ENCODE measurements at regions not wholly inside any gene's neighbourhood (a gene's known extent, or its start where the extent isn't known, plus 50 kb on each side); places are given as distances from the start of the nearest gene placed in this dataset.

GRCh38 chr4:171281359-171281758 is 531.8 kb upstream of the GALNTL6 start:
- Histone ChIP-seq H3K4me1 (ENCODE audit: insufficient read depth, low read length) (no peaks in the 10 kb centered on the region), H3K79me2 (ENCODE audit: insufficient read depth, low read length) (no peaks in the 10 kb centered on the region), H3K9me3 (ENCODE audit: low read depth, low read length) (no peaks in the 10 kb centered on the region), H3K27me3 (ENCODE audit: insufficient read depth, low read length) (no peaks in the 10 kb centered on the region), H3K36me3 (ENCODE audit: insufficient read depth, low read length) (no peaks in the 10 kb centered on the region), H2AFZ (ENCODE audit: low read length) (no peak overlapping the region), H4K20me1 (ENCODE audit: insufficient read depth, low read length) (no peaks in the 10 kb centered on the region), H3K4me2 (ENCODE audit: insufficient read depth, low read length) (no peak overlapping the region), H3K4me3 (ENCODE audit: insufficient read depth, low read length) (no peak overlapping the region), H3K27ac (ENCODE audit: low read depth, low read length) (no peak overlapping the region)
- TF ChIP-seq, protein P1, sequence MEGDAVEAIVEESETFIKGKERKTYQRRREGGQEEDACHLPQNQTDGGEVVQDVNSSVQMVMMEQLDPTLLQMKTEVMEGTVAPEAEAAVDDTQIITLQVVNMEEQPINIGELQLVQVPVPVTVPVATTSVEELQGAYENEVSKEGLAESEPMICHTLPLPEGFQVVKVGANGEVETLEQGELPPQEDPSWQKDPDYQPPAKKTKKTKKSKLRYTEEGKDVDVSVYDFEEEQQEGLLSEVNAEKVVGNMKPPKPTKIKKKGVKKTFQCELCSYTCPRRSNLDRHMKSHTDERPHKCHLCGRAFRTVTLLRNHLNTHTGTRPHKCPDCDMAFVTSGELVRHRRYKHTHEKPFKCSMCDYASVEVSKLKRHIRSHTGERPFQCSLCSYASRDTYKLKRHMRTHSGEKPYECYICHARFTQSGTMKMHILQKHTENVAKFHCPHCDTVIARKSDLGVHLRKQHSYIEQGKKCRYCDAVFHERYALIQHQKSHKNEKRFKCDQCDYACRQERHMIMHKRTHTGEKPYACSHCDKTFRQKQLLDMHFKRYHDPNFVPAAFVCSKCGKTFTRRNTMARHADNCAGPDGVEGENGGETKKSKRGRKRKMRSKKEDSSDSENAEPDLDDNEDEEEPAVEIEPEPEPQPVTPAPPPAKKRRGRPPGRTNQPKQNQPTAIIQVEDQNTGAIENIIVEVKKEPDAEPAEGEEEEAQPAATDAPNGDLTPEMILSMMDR (IDR thresholded peaks at IDR 0.05; ENCODE audit: extremely low read depth, low read depth, low read length), result no peak
- DNase-seq (ENCODE audit: insufficient read length, low spot score, missing footprints), result no peak

DNA sequence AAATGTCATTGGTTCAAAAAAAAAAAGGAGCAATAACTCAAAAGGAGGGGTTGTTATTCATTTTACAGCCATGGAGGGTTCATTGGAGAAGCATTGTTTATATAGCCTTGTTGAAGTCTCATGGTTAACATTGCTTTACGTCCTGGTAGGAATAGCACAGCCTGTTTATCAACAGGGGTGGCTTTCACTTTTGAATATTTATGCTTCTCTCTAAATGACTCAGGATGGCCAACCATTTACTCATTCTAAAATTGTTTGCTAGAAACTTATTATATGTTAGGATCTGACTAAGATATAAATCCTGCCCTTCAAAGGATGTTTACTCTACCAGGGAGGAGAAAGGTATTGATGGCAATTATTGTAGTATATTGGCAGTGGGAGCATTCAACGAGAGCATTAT is 534.1 kb upstream of the GALNTL6 start:
- Histone ChIP-seq H3K9me3 (ENCODE audit: low read depth, low read length) (no peaks in the 10 kb centered on the region), H3K36me3 (ENCODE audit: insufficient read depth, low read length) (no peaks in the 10 kb centered on the region), H3K79me2 (ENCODE audit: insufficient read depth, low read length) (no peaks in the 10 kb centered on the region), H3K27ac (ENCODE audit: low read depth, low read length) (no peak overlapping the region), H4K20me1 (ENCODE audit: insufficient read depth, low read length) (no peaks in the 10 kb centered on the region), H2AFZ (ENCODE audit: low read length) (no peak overlapping the region), H3K27me3 (ENCODE audit: insufficient read depth, low read length) (no peaks in the 10 kb centered on the region), H3K4me3 (ENCODE audit: insufficient read depth, low read length) (no peak overlapping the region), H3K4me1 (ENCODE audit: insufficient read depth, low read length) (no peaks in the 10 kb centered on the region), H3K4me2 (ENCODE audit: insufficient read depth, low read length) (no peak overlapping the region)
- TF ChIP-seq, protein P1 (IDR thresholded peaks at IDR 0.05; ENCODE audit: extremely low read depth, low read depth, low read length), result no peak
- DNase-seq (ENCODE audit: insufficient read length, low spot score, missing footprints), result no peak

- H3K4me3 ChIP-seq (ENCODE audit: insufficient read depth, low read length), result no peak overlapping the region
- H3K4me1 ChIP-seq (ENCODE audit: insufficient read depth, low read length), result no peaks in the 10 kb centered on the region
- DNase-seq (ENCODE audit: insufficient read length, low spot score, missing footprints), result no peak
- no peak overlapping the region for H3K4me2 ChIP-seq (ENCODE audit: insufficient read depth, low read length)
- H3K27me3 ChIP-seq (ENCODE audit: insufficient read depth, low read length), result no peaks in the 10 kb centered on the region
- no peaks in the 10 kb centered on the region for H3K36me3 ChIP-seq (ENCODE audit: insufficient read depth, low read length)
- H2AFZ ChIP-seq (ENCODE audit: low read length), result no peak overlapping the region
- no peaks in the 10 kb centered on the region for H3K9me3 ChIP-seq (ENCODE audit: low read depth, low read length)
- no peaks in the 10 kb centered on the region for H4K20me1 ChIP-seq (ENCODE audit: insufficient read depth, low read length)
- H3K27ac ChIP-seq (ENCODE audit: low read depth, low read length), result no peak overlapping the region
- no peaks in the 10 kb centered on the region for H3K79me2 ChIP-seq (ENCODE audit: insufficient read depth, low read length)
- TF ChIP-seq, protein P1 (IDR thresholded peaks at IDR 0.05; ENCODE audit: extremely low read depth, low read depth, low read length), result no peak
Observed at GRCh38 chr4:171266671-171267070, 546.5 kb upstream of the GALNTL6 start.

- TF ChIP-seq, protein P1 (IDR thresholded peaks at IDR 0.05; ENCODE audit: extremely low read depth, low read depth, low read length), result no peak
- H3K4me1 ChIP-seq (ENCODE audit: insufficient read depth, low read length), result no peaks in the 10 kb centered on the region
- DNase-seq (ENCODE audit: insufficient read length, low spot score, missing footprints), result no peak
Observed at GRCh38 chr4:171265190-171265818, 547.9 kb upstream of the GALNTL6 start.

More at GRCh38 chr4:171265190-171265818, 547.9 kb upstream of the GALNTL6 start:
- H2AFZ ChIP-seq (ENCODE audit: low read length), result no peak overlapping the region
- H3K79me2 ChIP-seq (ENCODE audit: insufficient read depth, low read length), result no peaks in the 10 kb centered on the region
- H4K20me1 ChIP-seq (ENCODE audit: insufficient read depth, low read length), result no peaks in the 10 kb centered on the region
- no peak overlapping the region for H3K4me2 ChIP-seq (ENCODE audit: insufficient read depth, low read length)
- H3K27me3 ChIP-seq (ENCODE audit: insufficient read depth, low read length), result no peaks in the 10 kb centered on the region
- no peaks in the 10 kb centered on the region for H3K36me3 ChIP-seq (ENCODE audit: insufficient read depth, low read length)
- no peaks in the 10 kb centered on the region for H3K9me3 ChIP-seq (ENCODE audit: low read depth, low read length)
- no peak overlapping the region for H3K27ac ChIP-seq (ENCODE audit: low read depth, low read length)
- H3K4me3 ChIP-seq (ENCODE audit: insufficient read depth, low read length), result no peak overlapping the region

All from osteoblast (primary cell).